ENCODE measurements at regions not wholly inside any gene's neighbourhood (a gene's known extent, or its start where the extent isn't known, plus 50 kb on each side); places are given as distances from the start of the nearest gene placed in this dataset.
A peak's percentile ranks its signal among the peaks of the same experiment; 100 is the strongest.

DNA sequence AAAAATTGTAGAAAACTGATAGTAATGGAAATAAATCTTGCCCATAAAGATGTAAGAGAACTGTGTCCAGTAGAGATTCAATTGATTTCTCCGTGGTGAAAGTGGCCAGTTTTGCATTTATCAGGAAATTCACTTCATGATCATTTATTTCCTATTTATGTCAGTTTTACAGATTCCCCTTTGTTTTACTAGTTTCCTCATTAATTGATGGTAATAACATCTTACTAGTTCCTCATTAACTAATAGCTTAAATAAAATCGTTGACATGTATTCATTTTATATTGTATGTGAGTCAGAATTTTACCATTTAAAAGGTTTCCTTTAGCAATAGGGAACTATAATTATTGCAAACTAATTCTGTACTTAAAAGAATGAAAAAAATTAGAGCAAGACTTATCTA lies 99.8 kb upstream of the ADGRF1 start:
- Mint-ChIP-seq H3K27me3 (ENCODE audit: low read depth, poor library complexity) (no peaks in the 10 kb centered on the region), H3K9me3 (peaks cover 19% of the 10 kb centered on the region), H3K4me1 (peaks cover 23% of the 10 kb centered on the region), H3K4me3 (no peak overlapping the region), H3K27ac (no peak overlapping the region), H3K36me3 (ENCODE audit: low read depth) (peaks cover 13% of the 10 kb centered on the region)
- TF ChIP-seq, protein P1, sequence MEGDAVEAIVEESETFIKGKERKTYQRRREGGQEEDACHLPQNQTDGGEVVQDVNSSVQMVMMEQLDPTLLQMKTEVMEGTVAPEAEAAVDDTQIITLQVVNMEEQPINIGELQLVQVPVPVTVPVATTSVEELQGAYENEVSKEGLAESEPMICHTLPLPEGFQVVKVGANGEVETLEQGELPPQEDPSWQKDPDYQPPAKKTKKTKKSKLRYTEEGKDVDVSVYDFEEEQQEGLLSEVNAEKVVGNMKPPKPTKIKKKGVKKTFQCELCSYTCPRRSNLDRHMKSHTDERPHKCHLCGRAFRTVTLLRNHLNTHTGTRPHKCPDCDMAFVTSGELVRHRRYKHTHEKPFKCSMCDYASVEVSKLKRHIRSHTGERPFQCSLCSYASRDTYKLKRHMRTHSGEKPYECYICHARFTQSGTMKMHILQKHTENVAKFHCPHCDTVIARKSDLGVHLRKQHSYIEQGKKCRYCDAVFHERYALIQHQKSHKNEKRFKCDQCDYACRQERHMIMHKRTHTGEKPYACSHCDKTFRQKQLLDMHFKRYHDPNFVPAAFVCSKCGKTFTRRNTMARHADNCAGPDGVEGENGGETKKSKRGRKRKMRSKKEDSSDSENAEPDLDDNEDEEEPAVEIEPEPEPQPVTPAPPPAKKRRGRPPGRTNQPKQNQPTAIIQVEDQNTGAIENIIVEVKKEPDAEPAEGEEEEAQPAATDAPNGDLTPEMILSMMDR (IDR thresholded peaks at IDR 0.05): no peak
- DNase-seq: no peak

DNA sequence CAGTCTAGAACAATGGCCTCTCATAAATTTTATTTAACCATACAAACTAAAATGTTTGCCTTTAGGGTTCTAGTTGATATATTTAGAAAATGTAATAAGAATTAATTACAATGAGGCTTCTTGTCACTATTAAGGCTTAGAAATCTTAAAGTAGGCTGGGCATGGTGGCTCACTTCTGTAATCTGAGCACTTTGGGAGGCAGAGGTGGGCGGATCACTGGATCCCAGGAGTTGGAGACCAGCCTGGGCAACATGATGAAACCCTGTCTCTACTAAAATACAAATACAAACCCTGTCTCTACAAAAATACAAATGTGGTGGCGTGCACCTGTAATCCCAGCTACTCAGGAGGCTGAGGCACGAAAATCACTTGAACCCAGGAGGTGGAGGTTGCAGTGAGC lies 99.0 kb upstream of the ADGRF1 start:
- no peak for DNase-seq
- TF ChIP-seq, protein P1 (IDR thresholded peaks at IDR 0.05): no peak
- Mint-ChIP-seq H3K4me1 (peaks cover 15% of the 10 kb centered on the region), H3K36me3 (ENCODE audit: low read depth) (peaks cover 13% of the 10 kb centered on the region), H3K27me3 (ENCODE audit: low read depth, poor library complexity) (no peaks in the 10 kb centered on the region), H3K27ac (no peak overlapping the region), H3K9me3 (peaks cover 19% of the 10 kb centered on the region), H3K4me3 (no peak overlapping the region)

DNA sequence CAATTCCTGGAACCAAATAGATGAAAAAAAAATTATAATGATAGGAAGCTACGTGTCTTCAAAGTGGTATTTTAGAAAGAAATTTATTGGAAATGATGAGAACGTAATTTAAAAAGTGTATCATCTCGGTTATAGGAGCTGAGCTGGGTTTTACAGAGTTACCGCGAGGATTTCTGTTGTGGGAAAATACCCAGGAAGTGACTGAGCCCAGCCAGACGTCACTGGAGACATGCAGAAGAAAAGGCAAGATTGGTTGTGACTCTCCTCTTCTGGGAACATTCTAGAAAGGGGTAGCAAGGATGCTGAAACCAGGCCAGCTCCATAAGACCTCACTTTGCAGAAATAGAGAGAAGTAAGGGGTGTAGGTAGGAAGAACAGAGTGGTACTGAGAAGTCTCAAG lies 95.9 kb upstream of the ADGRF1 start:
- peaks cover 12% of the 10 kb centered on the region for H3K9me3 Mint-ChIP-seq
- no peak overlapping the region for H3K4me3 Mint-ChIP-seq
- TF ChIP-seq, protein P1 (IDR thresholded peaks at IDR 0.05): no peak
- peak overlapping the region; percentile 23 for H3K27ac Mint-ChIP-seq
- H3K4me1 Mint-ChIP-seq: peaks cover 35% of the 10 kb centered on the region
- peaks cover 4% of the 10 kb centered on the region for H3K27me3 Mint-ChIP-seq (ENCODE audit: low read depth, poor library complexity)
- H3K36me3 Mint-ChIP-seq (ENCODE audit: low read depth): peaks cover 7% of the 10 kb centered on the region
- no peak for DNase-seq

DNA sequence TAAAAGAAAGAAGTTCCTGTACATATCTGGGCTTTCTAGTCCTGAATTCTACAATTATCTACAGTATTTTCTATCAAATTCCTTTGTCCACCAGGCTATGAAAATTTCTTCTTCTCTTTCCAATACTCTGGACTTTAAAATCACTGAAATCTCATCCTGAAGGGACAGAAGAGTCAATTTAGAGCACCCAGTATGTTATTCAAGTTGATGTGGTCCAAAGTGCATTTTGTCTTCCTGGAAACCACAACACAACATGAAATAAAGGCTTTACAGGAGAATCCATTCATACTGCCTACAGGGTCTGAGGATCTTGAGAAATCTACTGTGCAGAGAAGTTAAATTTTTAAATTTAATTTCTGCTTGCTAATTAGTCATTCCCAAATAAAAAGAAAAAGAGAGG lies 94.9 kb upstream of the ADGRF1 start:
- TF ChIP-seq, protein P1 (IDR thresholded peaks at IDR 0.05): no peak
- peaks cover 4% of the 10 kb centered on the region for H3K27me3 Mint-ChIP-seq (ENCODE audit: low read depth, poor library complexity)
- no peak overlapping the region for H3K27ac Mint-ChIP-seq
- no peak for DNase-seq
- H3K36me3 Mint-ChIP-seq (ENCODE audit: low read depth): no peaks in the 10 kb centered on the region
- H3K4me3 Mint-ChIP-seq: no peak overlapping the region
- peaks cover 45% of the 10 kb centered on the region for H3K4me1 Mint-ChIP-seq
- peaks cover 2% of the 10 kb centered on the region for H3K9me3 Mint-ChIP-seq

DNA sequence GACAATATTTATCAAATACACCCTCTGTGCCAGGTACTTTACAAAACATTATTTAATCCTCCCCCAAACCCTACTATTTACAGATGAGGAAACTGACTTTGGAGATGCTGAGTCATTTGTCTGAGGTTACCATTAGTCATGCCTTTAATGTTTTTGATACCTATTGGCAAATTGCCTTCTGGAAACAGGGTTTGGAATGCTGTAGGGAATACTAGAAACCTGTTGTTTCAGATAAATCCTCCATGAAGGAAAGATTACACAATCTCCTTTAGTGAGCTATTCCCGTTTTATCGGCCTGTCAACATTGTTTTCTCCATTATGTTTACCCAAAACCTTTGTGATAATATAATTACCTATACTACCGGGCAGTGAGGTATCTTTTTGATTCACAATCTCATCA lies 93.6 kb upstream of the ADGRF1 start:
- H3K27ac Mint-ChIP-seq: no peak overlapping the region

More for the DNA sequence above, 93.6 kb upstream of the ADGRF1 start:
- Mint-ChIP-seq H3K9me3 (no peaks in the 10 kb centered on the region), H3K36me3 (ENCODE audit: low read depth) (no peaks in the 10 kb centered on the region), H3K4me3 (no peak overlapping the region), H3K27me3 (ENCODE audit: low read depth, poor library complexity) (peaks cover 4% of the 10 kb centered on the region), H3K4me1 (peaks cover 54% of the 10 kb centered on the region)
- no peak for DNase-seq
- TF ChIP-seq, protein P1 (IDR thresholded peaks at IDR 0.05): no peak

All from nephron progenitor cell (in vitro differentiated cells).